IPS-18a (cell line): ENCODE measurements at regions not wholly inside any gene's neighbourhood (a gene's known extent, or its start where the extent isn't known, plus 50 kb on each side); places are given as distances from the start of the nearest gene placed in this dataset.

Experiments used
- H3K27ac ChIP-seq: one replicate; pipeline ENCODE4 v1.5.1; 2013; ENCODE audit warnings: low read length
- H3K27me3 ChIP-seq: one replicate; pipeline ENCODE4 v1.6.1; 2013; ENCODE audit warnings: mild to moderate bottlenecking, low read length; ENCODE audit not compliant: control insufficient read depth, insufficient read depth
- H3K36me3 ChIP-seq: one replicate; pipeline ENCODE4 v1.6.1; 2013; ENCODE audit warnings: low read depth, low read length; ENCODE audit not compliant: control insufficient read depth
- H3K4me1 ChIP-seq: one replicate; pipeline ENCODE4 v1.6.1; 2013; ENCODE audit warnings: low read depth, low read length; ENCODE audit not compliant: control insufficient read depth
- H3K4me3 ChIP-seq: one replicate; pipeline ENCODE4 v1.5.1; 2013; ENCODE audit warnings: low read length
- H3K9ac ChIP-seq: one replicate; pipeline ENCODE4 v1.6.1; 2013; ENCODE audit warnings: mild to moderate bottlenecking, low read length, moderate library complexity
- H3K9me3 ChIP-seq: one replicate; pipeline ENCODE4 v1.6.1; 2013; ENCODE audit warnings: low read depth, low read length; ENCODE audit not compliant: control insufficient read depth

- no peak overlapping the region for H3K27ac ChIP-seq
- peaks cover 11% of the 10 kb centered on the region for H3K4me1 ChIP-seq
- H3K9me3 ChIP-seq, result no peaks in the 10 kb centered on the region
- no peak overlapping the region for H3K4me3 ChIP-seq
- no peak overlapping the region for H3K9ac ChIP-seq
- H3K36me3 ChIP-seq, result no peaks in the 10 kb centered on the region
- H3K27me3 ChIP-seq, result no peaks in the 10 kb centered on the region
These were observed 225.6 kb downstream of the NFKBIZ start for GRCh38 chr3:102074946-102075345.

DNA sequence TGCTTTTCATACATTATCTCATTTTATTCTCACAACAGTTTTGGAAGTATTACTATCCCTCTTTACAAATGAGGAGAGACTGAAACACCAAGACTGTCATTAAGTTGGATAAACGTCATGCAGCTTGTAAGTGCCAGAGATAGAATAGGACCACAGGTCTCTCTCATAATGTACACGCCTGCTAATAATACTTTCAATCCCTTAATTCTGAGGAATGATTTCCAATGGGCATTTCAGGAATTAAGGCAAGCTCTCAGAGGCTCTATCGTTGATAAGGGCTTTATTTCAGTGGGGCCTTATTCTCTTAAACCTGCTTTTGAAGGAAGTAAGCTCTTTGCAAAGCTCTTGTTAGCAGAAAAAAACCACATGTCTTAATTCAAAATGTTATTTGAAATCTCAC lies 229.1 kb downstream of the NFKBIZ start:
- no peak overlapping the region for H3K4me3 ChIP-seq
- no peaks in the 10 kb centered on the region for H3K9me3 ChIP-seq
- H3K36me3 ChIP-seq, result no peaks in the 10 kb centered on the region
- H3K4me1 ChIP-seq, result peaks cover 15% of the 10 kb centered on the region
- H3K27ac ChIP-seq, result no peak overlapping the region
- H3K9ac ChIP-seq, result no peak overlapping the region
- no peaks in the 10 kb centered on the region for H3K27me3 ChIP-seq

- H3K36me3 ChIP-seq, result no peaks in the 10 kb centered on the region
- H3K9ac ChIP-seq, result peak overlapping the region; percentile 4
- peaks cover 15% of the 10 kb centered on the region for H3K4me1 ChIP-seq
- H3K27me3 ChIP-seq, result no peaks in the 10 kb centered on the region
- no peaks in the 10 kb centered on the region for H3K9me3 ChIP-seq
- no peak overlapping the region for H3K27ac ChIP-seq
- H3K4me3 ChIP-seq, result no peak overlapping the region
These were observed 229.8 kb downstream of the NFKBIZ start for GRCh38 chr3:102078854-102079808.

DNA sequence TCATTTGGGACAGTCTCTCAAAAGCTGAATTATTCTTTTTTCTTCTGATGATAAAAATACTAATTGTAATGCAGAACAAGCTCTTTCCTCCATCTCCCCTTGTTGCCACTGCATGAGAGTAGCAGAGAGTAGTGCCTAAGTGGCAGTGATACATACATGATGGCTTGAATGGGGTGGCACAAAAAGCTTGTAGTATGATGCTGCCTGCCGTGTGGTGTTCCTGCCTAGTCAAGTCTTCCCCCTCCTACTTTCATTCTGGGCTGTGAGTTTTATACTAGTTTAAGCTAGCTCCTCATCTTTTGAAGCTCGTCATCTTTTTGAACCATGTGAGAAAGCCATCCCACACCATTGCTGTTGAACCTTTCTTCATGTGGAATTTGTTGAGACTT lies 230.5 kb downstream of the NFKBIZ start:
- H3K9ac ChIP-seq, result no peak overlapping the region
- H3K36me3 ChIP-seq, result no peaks in the 10 kb centered on the region
- no peaks in the 10 kb centered on the region for H3K9me3 ChIP-seq
- no peak overlapping the region for H3K27ac ChIP-seq
- no peak overlapping the region for H3K4me3 ChIP-seq
- no peaks in the 10 kb centered on the region for H3K27me3 ChIP-seq
- peaks cover 15% of the 10 kb centered on the region for H3K4me1 ChIP-seq

DNA sequence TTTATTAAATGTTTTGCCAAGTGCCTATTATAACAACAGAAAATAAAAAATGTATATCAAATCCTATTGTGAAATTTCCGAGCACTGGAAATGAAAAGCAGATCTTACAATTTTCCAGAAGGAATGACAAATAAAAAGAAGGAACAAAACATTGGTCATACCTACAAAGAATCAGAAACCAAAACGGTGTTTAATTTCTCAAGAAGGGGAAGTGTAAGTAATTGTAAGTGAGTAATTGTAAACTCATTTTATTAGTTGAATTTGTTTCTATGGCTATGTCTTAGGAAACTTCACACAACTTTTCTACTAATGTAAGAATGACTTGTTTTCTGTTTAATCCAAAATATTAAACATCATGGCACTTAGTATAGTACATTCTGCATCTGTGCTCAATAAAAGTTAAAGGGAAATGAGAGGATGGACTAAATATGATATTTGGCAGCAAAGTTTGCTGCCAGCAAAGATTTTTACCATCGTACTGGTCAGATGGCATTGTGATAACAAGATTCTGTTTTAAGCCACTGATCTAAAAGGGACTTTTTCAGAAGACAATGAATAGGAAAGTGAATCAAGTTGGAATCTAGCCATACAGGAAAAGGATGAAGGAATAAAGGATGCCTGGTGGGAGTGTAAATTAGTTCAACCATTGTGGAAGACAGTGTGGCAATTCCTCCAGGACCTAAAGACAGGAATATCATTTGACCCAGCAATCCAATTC lies 232.4 kb downstream of the NFKBIZ start:
- Histone ChIP-seq H3K4me3 (peak overlapping the region; percentile 0), H3K9ac (no peak overlapping the region), H3K9me3 (no peaks in the 10 kb centered on the region), H3K27me3 (no peaks in the 10 kb centered on the region), H3K27ac (no peak overlapping the region), H3K36me3 (no peaks in the 10 kb centered on the region), H3K4me1 (peaks cover 15% of the 10 kb centered on the region)

DNA sequence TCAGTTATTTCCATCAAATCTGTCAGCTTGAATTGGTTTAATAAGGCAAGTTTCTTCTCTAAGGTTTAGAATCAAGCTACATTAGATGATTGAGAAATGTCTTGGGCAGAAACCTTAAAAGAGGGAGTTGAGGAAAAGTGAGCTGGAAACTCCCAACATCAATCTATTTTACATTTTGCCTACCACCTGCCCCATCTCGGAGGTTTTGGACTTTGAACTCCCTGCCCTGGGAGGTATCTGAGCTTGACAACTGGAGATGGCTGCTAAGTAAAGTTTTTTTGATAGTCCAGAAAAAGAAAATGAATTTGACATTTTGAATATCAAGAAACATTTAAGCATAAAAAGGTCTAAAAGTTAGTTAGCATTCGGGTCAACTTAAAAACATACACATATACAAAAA lies 234.2 kb downstream of the NFKBIZ start:
- no peak overlapping the region for H3K27ac ChIP-seq
- peaks cover 14% of the 10 kb centered on the region for H3K4me1 ChIP-seq
- no peak overlapping the region for H3K4me3 ChIP-seq
- no peak overlapping the region for H3K9ac ChIP-seq
- no peaks in the 10 kb centered on the region for H3K9me3 ChIP-seq
- H3K27me3 ChIP-seq, result no peaks in the 10 kb centered on the region
- H3K36me3 ChIP-seq, result no peaks in the 10 kb centered on the region

- H3K4me1 ChIP-seq, result peaks cover 9% of the 10 kb centered on the region
- no peak overlapping the region for H3K9ac ChIP-seq
These were observed 234.7 kb downstream of the NFKBIZ start for GRCh38 chr3:102084006-102084405.

GRCh38 chr3:102084704-102085103 lies 235.4 kb downstream of the NFKBIZ start:
- no peaks in the 10 kb centered on the region for H3K36me3 ChIP-seq
- no peak overlapping the region for H3K27ac ChIP-seq

More at GRCh38 chr3:102084006-102084405, 234.7 kb downstream of the NFKBIZ start:
- H3K36me3 ChIP-seq, result no peaks in the 10 kb centered on the region
- H3K4me3 ChIP-seq, result no peak overlapping the region
- no peaks in the 10 kb centered on the region for H3K9me3 ChIP-seq
- no peaks in the 10 kb centered on the region for H3K27me3 ChIP-seq
- no peak overlapping the region for H3K27ac ChIP-seq

GRCh38 chr3:102085431-102086176 lies 236.3 kb downstream of the NFKBIZ start:
- Histone ChIP-seq H3K4me1 (peaks cover 4% of the 10 kb centered on the region), H3K36me3 (no peaks in the 10 kb centered on the region), H3K27me3 (no peaks in the 10 kb centered on the region), H3K27ac (no peak overlapping the region), H3K4me3 (no peak overlapping the region), H3K9ac (no peak overlapping the region), H3K9me3 (no peaks in the 10 kb centered on the region)

More at GRCh38 chr3:102084704-102085103, 235.4 kb downstream of the NFKBIZ start:
- Histone ChIP-seq H3K9ac (no peak overlapping the region), H3K27me3 (no peaks in the 10 kb centered on the region), H3K4me1 (peaks cover 4% of the 10 kb centered on the region), H3K9me3 (no peaks in the 10 kb centered on the region), H3K4me3 (no peak overlapping the region)

DNA sequence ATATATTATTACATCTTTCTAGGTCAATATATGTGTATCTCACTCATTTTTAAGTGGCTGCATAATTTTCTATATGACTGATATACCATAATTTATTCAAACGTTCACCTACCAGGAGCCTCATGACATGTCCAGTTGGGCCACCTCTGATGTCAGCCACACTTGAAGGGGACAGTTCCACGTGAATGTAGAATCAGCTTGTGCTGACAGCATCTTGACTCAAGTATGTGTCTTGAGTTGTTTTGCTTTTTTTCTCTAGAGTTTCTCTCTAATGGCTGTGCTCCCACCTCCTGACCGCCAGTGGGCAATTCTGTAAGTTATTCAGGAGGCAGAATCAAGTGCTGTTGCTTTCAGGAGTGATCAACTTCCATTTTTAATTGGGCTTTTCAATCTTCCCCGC lies 237.9 kb downstream of the NFKBIZ start:
- H3K27me3 ChIP-seq, result no peaks in the 10 kb centered on the region
- no peak overlapping the region for H3K4me3 ChIP-seq
- H3K9me3 ChIP-seq, result no peaks in the 10 kb centered on the region

DNA sequence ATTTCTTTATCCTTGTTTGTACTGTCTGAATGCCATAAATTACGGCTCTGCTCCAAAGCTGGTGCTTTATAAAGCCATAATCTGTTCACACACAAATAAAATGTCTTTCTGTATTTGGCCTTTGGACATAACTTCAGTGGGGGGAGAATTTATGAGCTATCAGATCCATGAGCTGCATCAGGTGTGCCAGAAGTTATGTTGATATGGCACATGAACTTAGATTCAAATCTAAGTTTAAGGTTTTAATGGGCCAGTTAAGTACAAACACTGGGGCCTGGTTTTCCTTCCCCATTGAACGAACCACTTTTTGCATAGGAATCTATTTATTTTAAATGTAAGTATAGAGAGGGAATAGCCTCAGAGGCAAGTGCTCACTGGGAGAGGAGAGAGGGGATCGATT lies 239.9 kb downstream of the NFKBIZ start:
- no peak overlapping the region for H3K4me3 ChIP-seq
- H3K27ac ChIP-seq, result no peak overlapping the region
- no peaks in the 10 kb centered on the region for H3K27me3 ChIP-seq
- no peaks in the 10 kb centered on the region for H3K9me3 ChIP-seq
- no peak overlapping the region for H3K9ac ChIP-seq
- H3K36me3 ChIP-seq, result no peaks in the 10 kb centered on the region
- H3K4me1 ChIP-seq, result no peaks in the 10 kb centered on the region

More for the DNA sequence above, 237.9 kb downstream of the NFKBIZ start:
- Histone ChIP-seq H3K36me3 (no peaks in the 10 kb centered on the region), H3K9ac (no peak overlapping the region), H3K4me1 (no peaks in the 10 kb centered on the region), H3K27ac (no peak overlapping the region)
